ENCODE measurements at regions not wholly inside any gene's neighbourhood (a gene's known extent, or its start where the extent isn't known, plus 50 kb on each side); places are given as distances from the start of the nearest gene placed in this dataset.

DNA sequence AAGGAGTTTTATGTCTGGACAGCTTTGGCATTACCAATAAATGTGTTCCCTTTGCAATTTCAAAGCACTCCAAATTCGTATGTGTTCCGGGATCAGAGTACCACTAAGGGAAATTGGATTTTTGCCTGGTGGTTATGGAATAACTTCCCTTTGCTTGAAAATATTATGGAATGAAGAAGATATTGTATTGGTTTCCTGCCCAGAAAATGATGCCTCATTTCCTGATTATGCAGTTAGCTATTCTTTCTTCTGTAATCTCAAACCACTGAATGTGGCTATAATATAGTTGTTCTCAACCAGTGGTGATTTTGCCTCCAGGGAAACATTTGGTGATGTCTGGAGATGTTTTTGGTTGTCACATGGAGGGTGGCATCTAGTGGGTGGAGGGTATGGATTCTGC is 142.9 kb downstream of the PCDH7 start:
- TF ChIP-seq, protein P1, sequence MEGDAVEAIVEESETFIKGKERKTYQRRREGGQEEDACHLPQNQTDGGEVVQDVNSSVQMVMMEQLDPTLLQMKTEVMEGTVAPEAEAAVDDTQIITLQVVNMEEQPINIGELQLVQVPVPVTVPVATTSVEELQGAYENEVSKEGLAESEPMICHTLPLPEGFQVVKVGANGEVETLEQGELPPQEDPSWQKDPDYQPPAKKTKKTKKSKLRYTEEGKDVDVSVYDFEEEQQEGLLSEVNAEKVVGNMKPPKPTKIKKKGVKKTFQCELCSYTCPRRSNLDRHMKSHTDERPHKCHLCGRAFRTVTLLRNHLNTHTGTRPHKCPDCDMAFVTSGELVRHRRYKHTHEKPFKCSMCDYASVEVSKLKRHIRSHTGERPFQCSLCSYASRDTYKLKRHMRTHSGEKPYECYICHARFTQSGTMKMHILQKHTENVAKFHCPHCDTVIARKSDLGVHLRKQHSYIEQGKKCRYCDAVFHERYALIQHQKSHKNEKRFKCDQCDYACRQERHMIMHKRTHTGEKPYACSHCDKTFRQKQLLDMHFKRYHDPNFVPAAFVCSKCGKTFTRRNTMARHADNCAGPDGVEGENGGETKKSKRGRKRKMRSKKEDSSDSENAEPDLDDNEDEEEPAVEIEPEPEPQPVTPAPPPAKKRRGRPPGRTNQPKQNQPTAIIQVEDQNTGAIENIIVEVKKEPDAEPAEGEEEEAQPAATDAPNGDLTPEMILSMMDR (IDR thresholded peaks at IDR 0.05): no peak
- TF ChIP-seq EZH2 (IDR thresholded peaks at IDR 0.05) (no peak), EZH2phosphoT487 (IDR thresholded peaks at IDR 0.05) (no peak)

Measured in neural progenitor cell (in vitro differentiated cells).